ENCODE measurements at regions not wholly inside any gene's neighbourhood (a gene's known extent, or its start where the extent isn't known, plus 50 kb on each side); places are given as distances from the start of the nearest gene placed in this dataset.

GRCh38 chr10:78744056-78744455 lies 324.7 kb upstream of the ZMIZ1 start:
- in situ Hi-C loops (cut with HindIII; ENCODE audit: low pct_unique_long_range_greater_than_20kb, low sequenced_read_pairs): no loop called here

GRCh38 chr10:78744491-78745090 lies 324.2 kb upstream of the ZMIZ1 start:
- in situ Hi-C loops (cut with HindIII; ENCODE audit: low pct_unique_long_range_greater_than_20kb, low sequenced_read_pairs): no loop called here

More at GRCh38 chr10:78744056-78744455, 324.7 kb upstream of the ZMIZ1 start:
- DNase-seq (ENCODE audit: low read depth, low spot score): no peak

DNA sequence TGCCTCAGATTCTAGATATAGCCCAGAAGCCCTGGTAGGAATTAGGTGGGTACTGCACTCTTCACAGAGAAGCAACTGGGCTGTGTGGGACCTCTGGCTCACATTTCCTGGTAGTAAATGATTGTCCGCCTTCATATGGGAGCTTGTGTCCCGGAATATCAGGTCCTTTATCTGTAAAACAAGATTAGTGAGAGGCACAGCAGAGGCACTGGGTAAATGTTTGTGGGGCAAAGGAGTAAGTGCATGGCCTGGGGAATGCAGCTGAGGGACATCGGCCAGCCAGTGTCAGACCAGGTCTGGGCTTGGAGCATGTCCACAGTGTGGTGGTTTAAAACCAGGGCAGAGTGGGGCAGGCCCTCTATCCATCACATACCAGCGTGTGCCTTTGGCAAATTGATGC lies 323.3 kb upstream of the ZMIZ1 start:
- DNase-seq (ENCODE audit: low read depth, low spot score): no peak
- in situ Hi-C loops (cut with HindIII; ENCODE audit: low pct_unique_long_range_greater_than_20kb, low sequenced_read_pairs): no loop called here

More at GRCh38 chr10:78744491-78745090, 324.2 kb upstream of the ZMIZ1 start:
- no peak for DNase-seq (ENCODE audit: low read depth, low spot score)

DNA sequence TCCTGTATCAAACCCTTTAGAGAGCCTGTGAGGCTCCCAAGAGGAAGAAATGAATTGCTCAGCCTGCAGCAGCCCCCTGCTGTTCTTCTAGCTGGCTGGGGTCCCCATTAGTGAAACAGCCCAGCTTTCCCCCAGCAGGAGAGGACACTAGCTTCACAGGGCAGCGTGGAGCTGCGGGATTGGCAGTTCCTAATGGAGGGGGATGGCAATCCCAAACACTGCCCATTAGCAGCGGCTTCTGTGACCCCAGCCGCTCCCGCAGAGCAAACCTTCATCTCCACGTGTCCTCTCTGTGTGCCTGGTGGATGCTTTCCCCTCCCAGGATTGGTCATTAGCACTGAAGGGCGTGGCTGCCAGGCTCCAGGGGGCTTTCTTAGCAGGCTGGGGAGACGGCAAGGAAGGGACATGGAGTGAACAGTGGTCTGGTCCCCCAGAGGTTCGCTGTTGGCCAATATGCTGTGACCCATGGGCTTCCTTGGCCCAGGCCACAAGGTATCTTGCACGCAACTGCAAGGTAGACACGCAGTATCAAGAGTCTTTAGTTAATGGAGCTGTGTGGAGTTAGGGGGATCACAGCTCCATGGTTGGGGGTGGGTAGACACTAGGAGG lies 322.5 kb upstream of the ZMIZ1 start:
- in situ Hi-C loops (cut with HindIII; ENCODE audit: low pct_unique_long_range_greater_than_20kb, low sequenced_read_pairs): no loop called here
- no peak for DNase-seq (ENCODE audit: low read depth, low spot score)

- in situ Hi-C loops (cut with HindIII; ENCODE audit: low pct_unique_long_range_greater_than_20kb, low sequenced_read_pairs): no loop called here
- DNase-seq (ENCODE audit: low read depth, low spot score): no peak
These were observed 321.1 kb upstream of the ZMIZ1 start for GRCh38 chr10:78747401-78748234.

GRCh38 chr10:78748235-78748533 lies 320.6 kb upstream of the ZMIZ1 start:
- no peak for DNase-seq (ENCODE audit: low read depth, low spot score)
- in situ Hi-C loops (cut with HindIII; ENCODE audit: low pct_unique_long_range_greater_than_20kb, low sequenced_read_pairs): no loop called here

DNA sequence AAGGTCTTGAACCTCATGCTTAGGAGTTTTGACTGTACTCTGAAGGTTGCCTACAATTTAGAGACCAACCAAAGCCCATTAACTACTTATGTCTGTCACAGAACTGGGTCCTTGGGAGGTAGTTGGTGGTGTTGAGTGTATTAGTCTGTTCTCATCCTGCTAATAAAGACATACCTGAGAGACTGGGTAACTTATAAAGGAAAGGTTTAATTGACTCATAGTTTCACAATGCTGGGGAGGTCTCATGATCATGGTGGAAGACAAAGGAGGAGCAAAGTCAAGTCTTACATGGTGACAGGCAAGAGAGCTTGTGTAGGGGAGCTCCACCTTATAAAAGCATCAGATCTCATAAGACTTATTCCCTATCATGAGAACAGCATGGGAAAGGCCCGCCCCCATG lies 319.6 kb upstream of the ZMIZ1 start:
- in situ Hi-C loops (cut with HindIII; ENCODE audit: low pct_unique_long_range_greater_than_20kb, low sequenced_read_pairs): no loop called here
- no peak for DNase-seq (ENCODE audit: low read depth, low spot score)

- in situ Hi-C loops (cut with HindIII; ENCODE audit: low pct_unique_long_range_greater_than_20kb, low sequenced_read_pairs): no loop called here
- DNase-seq (ENCODE audit: low read depth, low spot score): peak; percentile 32
These were observed 318.9 kb upstream of the ZMIZ1 start for GRCh38 chr10:78749898-78750297.

DNA sequence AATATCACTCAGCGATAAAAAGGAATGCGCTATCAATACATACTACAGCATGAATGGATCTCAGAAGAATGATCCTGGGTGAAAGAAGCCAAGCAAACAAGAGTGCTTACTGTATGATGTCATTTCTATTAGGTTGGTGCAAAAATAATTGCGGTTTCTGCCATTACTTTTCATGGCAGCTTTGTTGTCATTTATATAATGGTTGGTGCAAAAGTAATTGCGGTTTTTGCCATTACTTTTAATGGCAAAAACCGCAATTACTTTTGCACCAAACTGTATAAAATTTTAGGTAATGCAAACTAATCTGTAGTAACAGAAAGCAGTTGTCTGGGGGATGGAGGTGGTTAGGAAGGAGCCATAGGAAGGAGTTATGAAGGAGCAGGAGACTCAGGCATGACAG lies 318.3 kb upstream of the ZMIZ1 start:
- in situ Hi-C loops (cut with HindIII; ENCODE audit: low pct_unique_long_range_greater_than_20kb, low sequenced_read_pairs): no loop called here
- DNase-seq (ENCODE audit: low read depth, low spot score): no peak

DNA sequence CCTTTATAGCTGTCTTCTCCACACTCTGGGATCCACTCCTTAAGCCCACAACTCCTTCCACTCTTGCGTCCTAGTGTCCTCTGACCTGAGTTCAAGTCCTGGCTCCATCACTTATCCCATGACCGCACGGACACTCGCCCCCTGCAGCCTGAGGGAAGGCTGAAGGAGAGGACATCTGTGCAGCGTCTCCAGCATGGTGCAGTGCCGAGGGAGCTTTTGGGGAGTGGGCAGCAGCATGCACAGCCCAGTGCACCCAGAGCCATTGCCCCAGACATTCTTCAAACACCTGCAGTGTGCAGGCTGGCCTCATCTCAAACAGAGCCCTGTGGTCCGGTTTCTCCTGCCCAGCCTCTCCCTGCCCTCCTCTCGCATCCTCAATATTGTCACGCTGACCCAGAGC lies 317.1 kb upstream of the ZMIZ1 start:
- in situ Hi-C loops (cut with HindIII; ENCODE audit: low pct_unique_long_range_greater_than_20kb, low sequenced_read_pairs): no loop called here
- DNase-seq (ENCODE audit: low read depth, low spot score): no peak

- in situ Hi-C loops (cut with HindIII; ENCODE audit: low pct_unique_long_range_greater_than_20kb, low sequenced_read_pairs): no loop called here
- no peak for DNase-seq (ENCODE audit: low read depth, low spot score)
These were observed 316.5 kb upstream of the ZMIZ1 start for GRCh38 chr10:78752221-78752620.

GRCh38 chr10:78752708-78753107 lies 316.1 kb upstream of the ZMIZ1 start:
- DNase-seq (ENCODE audit: low read depth, low spot score): no peak
- in situ Hi-C loops (cut with HindIII; ENCODE audit: low pct_unique_long_range_greater_than_20kb, low sequenced_read_pairs): no loop called here

DNA sequence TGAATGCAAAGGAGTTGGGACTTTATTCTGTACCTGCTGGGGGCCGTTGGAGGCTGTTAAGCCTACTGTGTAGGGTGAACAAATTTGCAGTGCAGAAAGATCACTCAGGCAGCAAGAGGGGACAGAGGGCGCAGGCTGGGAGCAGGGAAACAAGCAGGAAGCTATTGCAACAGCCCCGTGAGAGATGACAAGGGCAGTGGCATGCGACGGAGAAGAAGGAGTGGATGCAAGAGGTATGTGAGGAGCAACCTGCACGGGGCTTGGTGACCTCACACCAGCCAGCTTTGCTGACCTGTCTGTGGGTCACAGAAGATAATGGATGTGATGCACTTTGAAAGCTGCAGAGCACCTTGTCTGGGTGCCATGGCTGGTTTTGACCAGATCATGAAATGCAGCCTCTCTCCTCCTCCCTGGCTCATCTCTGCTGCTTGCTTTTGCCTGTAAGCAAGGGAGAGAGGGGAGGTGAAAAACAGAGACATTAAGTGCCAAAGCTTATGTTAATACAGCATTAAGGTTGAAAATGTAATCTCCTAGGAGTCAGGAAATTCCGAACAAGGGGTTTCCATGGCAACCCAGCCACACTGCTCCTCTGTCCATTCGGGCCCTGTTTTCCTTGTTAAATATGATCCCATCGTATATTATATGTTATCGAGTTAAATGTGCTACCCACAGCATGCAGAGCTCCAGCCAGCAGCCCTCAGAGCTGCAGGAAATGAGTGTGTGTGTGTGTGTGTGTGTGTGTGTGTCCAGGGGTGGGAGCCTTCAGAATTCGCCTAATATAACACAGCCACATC lies 314.3 kb upstream of the ZMIZ1 start:
- no peak for DNase-seq (ENCODE audit: low read depth, low spot score)
- in situ Hi-C loops (cut with HindIII; ENCODE audit: low pct_unique_long_range_greater_than_20kb, low sequenced_read_pairs): no loop called here

DNA sequence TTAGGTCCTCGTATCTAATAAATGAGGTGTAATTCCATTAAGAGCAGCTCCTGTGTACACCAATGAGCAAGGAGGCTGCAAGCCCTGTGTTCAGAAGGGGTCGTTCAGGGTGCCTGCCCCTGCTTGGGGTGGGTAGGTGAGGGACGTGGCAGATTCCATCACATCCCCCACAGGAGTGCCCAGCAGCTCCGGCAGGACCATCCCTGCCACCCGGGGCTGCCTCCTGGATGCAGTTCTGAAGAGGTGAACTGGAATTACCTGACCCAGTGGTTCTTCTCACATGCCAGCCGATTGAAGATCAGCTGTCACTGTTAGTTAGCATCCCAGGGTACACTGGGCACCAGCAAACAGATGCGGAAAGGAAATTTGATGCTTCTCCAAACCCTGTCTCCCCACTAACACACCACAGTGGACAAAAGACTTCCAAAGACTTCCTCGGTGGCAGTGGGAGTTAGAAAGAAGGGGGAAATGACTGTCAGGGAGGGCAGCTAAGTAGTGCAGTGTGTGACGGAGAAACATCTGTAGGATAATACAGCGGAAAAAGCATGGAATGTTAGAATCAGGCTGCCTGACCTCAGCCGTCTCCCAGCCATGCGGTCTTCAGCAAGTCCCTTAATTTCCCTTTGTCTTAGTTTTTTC lies 313.6 kb upstream of the ZMIZ1 start:
- in situ Hi-C loops (cut with HindIII; ENCODE audit: low pct_unique_long_range_greater_than_20kb, low sequenced_read_pairs): no loop called here
- DNase-seq (ENCODE audit: low read depth, low spot score): no peak

DNA sequence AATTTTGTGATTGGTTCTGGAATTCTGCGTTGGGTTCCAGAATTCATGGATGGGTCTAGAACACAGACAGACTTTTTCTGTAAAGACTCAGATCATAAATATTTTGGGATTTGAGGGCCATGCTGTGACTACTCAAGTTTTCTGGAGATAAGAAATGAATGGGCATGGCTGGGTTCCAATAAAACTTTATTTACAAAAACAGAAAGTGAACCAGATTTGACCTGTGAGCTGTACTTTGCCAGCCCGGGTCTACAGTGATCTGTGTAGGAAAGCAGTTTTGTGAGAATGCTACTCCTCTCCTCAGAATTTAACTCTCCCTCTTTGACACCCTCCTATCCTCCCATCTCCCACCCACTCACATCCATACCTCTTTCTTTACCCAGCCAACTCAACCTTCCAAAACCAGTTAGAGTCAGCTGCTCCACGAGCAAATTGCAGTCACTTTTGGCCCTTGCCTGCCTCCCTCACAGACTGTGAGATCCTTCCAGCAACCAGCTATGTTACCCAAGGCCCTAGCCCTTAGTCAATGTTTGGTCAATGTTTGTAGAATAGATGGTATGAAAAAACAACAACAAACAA lies 312.8 kb upstream of the ZMIZ1 start:
- no peak for DNase-seq (ENCODE audit: low read depth, low spot score)
- in situ Hi-C loops (cut with HindIII; ENCODE audit: low pct_unique_long_range_greater_than_20kb, low sequenced_read_pairs): no loop called here

DNA sequence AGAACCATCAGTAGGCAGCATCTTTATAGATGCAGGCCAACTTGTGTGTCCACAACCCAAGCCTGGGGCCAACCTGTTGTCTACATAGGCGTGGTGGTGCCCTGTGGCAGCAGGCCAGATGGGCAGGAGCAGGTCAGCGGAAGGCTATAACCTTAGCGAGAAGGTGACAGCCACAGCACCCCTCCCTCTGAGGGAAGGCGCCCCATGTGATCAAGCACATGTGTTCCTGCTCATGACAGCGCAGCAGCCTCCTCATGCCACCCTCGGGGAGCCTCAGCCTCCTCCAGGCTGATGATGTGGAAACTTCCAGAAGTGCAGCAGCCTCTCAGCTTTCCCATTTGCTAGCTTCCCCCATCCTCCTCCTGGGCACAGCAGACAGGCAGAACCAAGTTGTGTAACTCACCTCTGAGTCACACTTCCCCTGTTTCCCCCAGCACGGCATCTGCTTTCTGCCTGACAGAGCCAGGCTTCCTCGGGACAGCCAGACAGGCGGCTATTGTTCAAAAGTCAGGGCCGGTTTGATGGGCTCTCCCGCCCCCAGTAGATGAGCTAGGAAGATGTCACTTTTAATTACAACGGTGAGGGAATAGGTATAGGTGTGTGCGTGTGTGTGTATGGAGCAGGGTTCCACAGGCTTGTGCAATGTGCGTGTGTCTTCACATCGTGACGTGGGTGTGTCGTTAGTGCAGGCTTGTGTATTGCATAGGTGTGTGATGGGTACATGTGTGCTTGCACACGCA lies 312.0 kb upstream of the ZMIZ1 start:
- in situ Hi-C loops (cut with HindIII; ENCODE audit: low pct_unique_long_range_greater_than_20kb, low sequenced_read_pairs): no loop called here
- DNase-seq (ENCODE audit: low read depth, low spot score): peak; percentile 64

GRCh38 chr10:78757344-78757925 lies 311.3 kb upstream of the ZMIZ1 start:
- DNase-seq (ENCODE audit: low read depth, low spot score): no peak
- in situ Hi-C loops (cut with HindIII; ENCODE audit: low pct_unique_long_range_greater_than_20kb, low sequenced_read_pairs): no loop called here
